ENCODE measurements at regions not wholly inside any gene's neighbourhood (a gene's known extent, or its start where the extent isn't known, plus 50 kb on each side); places are given as distances from the start of the nearest gene placed in this dataset.

DNA sequence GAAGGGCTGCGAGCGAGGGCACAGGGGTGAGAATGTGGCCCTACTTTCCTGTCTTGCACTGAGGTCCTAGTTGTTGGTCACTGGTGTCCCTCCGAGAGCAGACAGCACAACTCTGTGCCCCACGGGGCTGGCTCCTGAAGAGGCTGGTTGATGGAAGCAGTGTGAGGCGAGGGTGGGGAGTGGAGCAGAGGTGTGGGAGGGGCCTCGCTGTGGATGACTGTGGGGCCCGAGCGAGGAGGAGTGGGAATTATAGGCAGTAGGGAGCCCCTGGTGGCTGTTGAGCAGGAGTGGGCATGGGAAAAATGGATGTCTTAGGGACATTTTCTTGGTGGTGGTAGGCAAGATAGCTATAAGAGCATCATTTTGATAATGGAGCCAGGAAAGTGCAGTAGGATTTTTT lies 660.5 kb upstream of the HS6ST1 start:
- H3K4me1 ChIP-seq (ENCODE audit: insufficient read depth, low read length), result no peaks in the 10 kb centered on the region
- no peaks in the 10 kb centered on the region for H3K9me3 ChIP-seq (ENCODE audit: low read depth, low read length)
- H4K20me1 ChIP-seq (ENCODE audit: insufficient read depth, low read length), result no peaks in the 10 kb centered on the region
- TF ChIP-seq, protein P1, sequence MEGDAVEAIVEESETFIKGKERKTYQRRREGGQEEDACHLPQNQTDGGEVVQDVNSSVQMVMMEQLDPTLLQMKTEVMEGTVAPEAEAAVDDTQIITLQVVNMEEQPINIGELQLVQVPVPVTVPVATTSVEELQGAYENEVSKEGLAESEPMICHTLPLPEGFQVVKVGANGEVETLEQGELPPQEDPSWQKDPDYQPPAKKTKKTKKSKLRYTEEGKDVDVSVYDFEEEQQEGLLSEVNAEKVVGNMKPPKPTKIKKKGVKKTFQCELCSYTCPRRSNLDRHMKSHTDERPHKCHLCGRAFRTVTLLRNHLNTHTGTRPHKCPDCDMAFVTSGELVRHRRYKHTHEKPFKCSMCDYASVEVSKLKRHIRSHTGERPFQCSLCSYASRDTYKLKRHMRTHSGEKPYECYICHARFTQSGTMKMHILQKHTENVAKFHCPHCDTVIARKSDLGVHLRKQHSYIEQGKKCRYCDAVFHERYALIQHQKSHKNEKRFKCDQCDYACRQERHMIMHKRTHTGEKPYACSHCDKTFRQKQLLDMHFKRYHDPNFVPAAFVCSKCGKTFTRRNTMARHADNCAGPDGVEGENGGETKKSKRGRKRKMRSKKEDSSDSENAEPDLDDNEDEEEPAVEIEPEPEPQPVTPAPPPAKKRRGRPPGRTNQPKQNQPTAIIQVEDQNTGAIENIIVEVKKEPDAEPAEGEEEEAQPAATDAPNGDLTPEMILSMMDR (IDR thresholded peaks at IDR 0.05; ENCODE audit: extremely low read depth, low read depth, low read length), result no peak
- no peak overlapping the region for H3K27ac ChIP-seq (ENCODE audit: low read depth, low read length)
- no peak overlapping the region for H3K4me2 ChIP-seq (ENCODE audit: insufficient read depth, low read length)
- H3K36me3 ChIP-seq (ENCODE audit: insufficient read depth, low read length), result no peaks in the 10 kb centered on the region
- no peak for DNase-seq (ENCODE audit: insufficient read length, low spot score, missing footprints)
- no peak overlapping the region for H3K4me3 ChIP-seq (ENCODE audit: insufficient read depth, low read length)
- H2AFZ ChIP-seq (ENCODE audit: low read length), result no peak overlapping the region
- no peaks in the 10 kb centered on the region for H3K27me3 ChIP-seq (ENCODE audit: insufficient read depth, low read length)
- no peaks in the 10 kb centered on the region for H3K79me2 ChIP-seq (ENCODE audit: insufficient read depth, low read length)

DNA sequence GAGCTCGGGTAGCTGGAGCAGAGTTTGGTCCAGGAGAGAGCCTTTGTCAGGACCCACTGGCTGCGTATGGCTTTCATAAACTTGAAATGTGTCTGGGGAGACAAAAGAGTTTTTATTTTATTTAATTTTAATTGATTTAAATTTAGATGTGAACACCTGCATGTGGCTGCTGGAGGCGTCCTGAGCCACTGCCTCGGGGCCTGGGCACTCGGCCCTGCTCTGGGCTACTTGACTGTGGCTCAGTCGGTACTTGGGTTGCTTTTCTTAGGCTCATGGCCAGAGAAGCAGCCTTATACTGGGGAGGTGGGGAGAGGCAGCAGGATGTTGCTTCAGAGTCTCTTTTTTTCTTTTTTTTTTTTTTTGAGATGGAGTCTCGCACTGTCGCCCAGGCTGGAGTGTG lies 661.8 kb upstream of the HS6ST1 start:
- Histone ChIP-seq H3K9me3 (ENCODE audit: low read depth, low read length) (no peaks in the 10 kb centered on the region), H3K4me2 (ENCODE audit: insufficient read depth, low read length) (no peak overlapping the region), H3K36me3 (ENCODE audit: insufficient read depth, low read length) (no peaks in the 10 kb centered on the region), H3K4me1 (ENCODE audit: insufficient read depth, low read length) (no peaks in the 10 kb centered on the region), H3K27ac (ENCODE audit: low read depth, low read length) (no peak overlapping the region), H3K4me3 (ENCODE audit: insufficient read depth, low read length) (no peak overlapping the region), H4K20me1 (ENCODE audit: insufficient read depth, low read length) (no peaks in the 10 kb centered on the region), H3K79me2 (ENCODE audit: insufficient read depth, low read length) (no peaks in the 10 kb centered on the region), H3K27me3 (ENCODE audit: insufficient read depth, low read length) (no peaks in the 10 kb centered on the region), H2AFZ (ENCODE audit: low read length) (no peak overlapping the region)
- TF ChIP-seq, protein P1 (IDR thresholded peaks at IDR 0.05; ENCODE audit: extremely low read depth, low read depth, low read length), result no peak
- no peak for DNase-seq (ENCODE audit: insufficient read length, low spot score, missing footprints)

DNA sequence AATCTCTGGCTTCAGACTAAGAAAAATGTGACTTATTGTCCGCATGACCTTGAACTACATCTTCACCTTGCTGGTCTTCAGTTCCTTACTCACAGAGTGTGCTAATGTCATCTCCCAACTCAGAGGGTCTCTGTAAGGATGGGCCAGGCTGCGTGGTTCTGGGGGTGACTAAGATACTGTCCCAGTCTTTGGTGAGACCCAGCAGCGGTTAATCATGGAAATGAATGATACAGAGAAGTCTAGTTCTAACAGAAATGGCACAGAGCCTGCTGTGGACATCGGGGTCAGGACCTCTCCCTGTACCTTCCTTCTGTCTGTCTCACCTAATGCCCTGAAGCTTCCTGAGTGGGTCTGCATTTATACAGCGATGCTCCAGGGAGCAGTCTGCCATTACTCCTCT lies 662.7 kb upstream of the HS6ST1 start:
- no peak overlapping the region for H2AFZ ChIP-seq (ENCODE audit: low read length)
- DNase-seq (ENCODE audit: insufficient read length, low spot score, missing footprints), result no peak

DNA sequence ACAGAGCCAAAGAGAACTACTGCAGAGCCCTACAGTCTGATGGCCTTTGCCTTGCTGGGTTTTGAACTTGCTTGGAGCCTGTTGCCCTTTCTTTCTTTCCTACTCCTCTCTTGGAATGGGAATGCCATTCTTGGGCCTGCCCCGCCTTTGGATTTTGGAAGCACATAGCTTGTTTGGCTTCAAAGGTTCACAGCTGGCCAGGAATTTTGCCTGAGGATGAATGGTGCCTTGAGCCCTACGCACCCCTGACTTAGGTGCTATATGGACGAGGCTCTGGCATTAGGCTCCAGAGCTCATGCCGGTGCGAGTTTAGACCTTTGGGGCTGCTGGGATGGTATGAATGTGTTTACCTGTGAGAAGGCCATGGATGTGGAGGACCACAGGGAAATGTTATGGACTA lies 663.3 kb upstream of the HS6ST1 start:
- TF ChIP-seq, protein P1 (IDR thresholded peaks at IDR 0.05; ENCODE audit: extremely low read depth, low read depth, low read length), result no peak
- H3K4me3 ChIP-seq (ENCODE audit: insufficient read depth, low read length), result no peak overlapping the region
- no peaks in the 10 kb centered on the region for H3K4me1 ChIP-seq (ENCODE audit: insufficient read depth, low read length)
- no peak overlapping the region for H3K4me2 ChIP-seq (ENCODE audit: insufficient read depth, low read length)
- H3K27me3 ChIP-seq (ENCODE audit: insufficient read depth, low read length), result no peaks in the 10 kb centered on the region
- no peak overlapping the region for H3K27ac ChIP-seq (ENCODE audit: low read depth, low read length)
- no peak overlapping the region for H2AFZ ChIP-seq (ENCODE audit: low read length)
- H3K36me3 ChIP-seq (ENCODE audit: insufficient read depth, low read length), result no peaks in the 10 kb centered on the region
- no peaks in the 10 kb centered on the region for H3K79me2 ChIP-seq (ENCODE audit: insufficient read depth, low read length)
- H3K9me3 ChIP-seq (ENCODE audit: low read depth, low read length), result no peaks in the 10 kb centered on the region
- no peak for DNase-seq (ENCODE audit: insufficient read length, low spot score, missing footprints)
- no peaks in the 10 kb centered on the region for H4K20me1 ChIP-seq (ENCODE audit: insufficient read depth, low read length)

More for the DNA sequence above, 662.7 kb upstream of the HS6ST1 start:
- H3K27ac ChIP-seq (ENCODE audit: low read depth, low read length), result no peak overlapping the region
- no peak overlapping the region for H3K4me3 ChIP-seq (ENCODE audit: insufficient read depth, low read length)
- no peaks in the 10 kb centered on the region for H3K4me1 ChIP-seq (ENCODE audit: insufficient read depth, low read length)
- no peaks in the 10 kb centered on the region for H3K79me2 ChIP-seq (ENCODE audit: insufficient read depth, low read length)
- H4K20me1 ChIP-seq (ENCODE audit: insufficient read depth, low read length), result no peaks in the 10 kb centered on the region
- no peak overlapping the region for H3K4me2 ChIP-seq (ENCODE audit: insufficient read depth, low read length)
- TF ChIP-seq, protein P1 (IDR thresholded peaks at IDR 0.05; ENCODE audit: extremely low read depth, low read depth, low read length), result no peak
- no peaks in the 10 kb centered on the region for H3K36me3 ChIP-seq (ENCODE audit: insufficient read depth, low read length)
- no peaks in the 10 kb centered on the region for H3K9me3 ChIP-seq (ENCODE audit: low read depth, low read length)
- no peaks in the 10 kb centered on the region for H3K27me3 ChIP-seq (ENCODE audit: insufficient read depth, low read length)
